K562 (cell line): ENCODE measurements at regions not wholly inside any gene's neighbourhood (a gene's known extent, or its start where the extent isn't known, plus 50 kb on each side); places are given as distances from the start of the nearest gene placed in this dataset.

Experiments used
- ATAC-seq: fragments of 200-7000 bp; cut with Tn5 transposase; 3 replicates; pipeline ENCODE4 v1.9.1; 2020; ENCODE audit warnings: moderate library complexity
- BruUV-seq: library from RNA; stranded (reverse); fragments of 400-500 nt; replicated peaks from 2 replicates; lab custom pipeline; 2021; lab: Mats Ljungman, UMichigan
- CTCF ChIA-PET: fragments of 300-600 bp; formaldehyde crosslinking; extraction: SDS; loops from one replicate; lab custom pipeline; 2021; ENCODE audit warnings: low intra/inter-chr PET ratio; lab: Yijun Ruan, JAX
- POLR2A ChIA-PET: fragments of 300-600, 350-650 bp; sonication (Branson Sonifier 250); formaldehyde crosslinking; extraction: SDS; loops from one replicate; lab custom pipeline; 2021; ENCODE audit warnings: antibody characterized with exemption, inconsistent platforms; lab: Yijun Ruan, JAX
- DNase-seq, 4 experiments: peaks; one replicate each; pipeline versions ENCODE4 v3.0.0 to v3.0.0-alpha.2; 2011 to 2018; ENCODE audit warnings: low spot score in 3 of 4, mixed read lengths in 3 of 4; ENCODE audit errors: extremely low read depth in 1 of 4
- FAIRE-seq: peaks from 2 replicates; lab custom pipeline; 2011; peaks lifted over from hg19 to GRCh38; lab: Jason Lieb, UNC
- H2AFZ ChIP-seq: 2 replicates; pipeline ENCODE4 v1.6.0; 2011; ENCODE audit warnings: low read depth, low read length, control low read depth, inconsistent platforms
- H3K27ac ChIP-seq: fragments of 200-600 bp; 3 replicates; pipeline ENCODE4 v1.8.0; 2011; ENCODE audit warnings: low read depth, mild to moderate bottlenecking, control low read depth, inconsistent platforms, low read length, moderate library complexity, mixed read lengths; ENCODE audit errors: extremely low read depth
- H3K27me3 ChIP-seq, 2 experiments: fragments of 300-600 bp in 1 of 2; 2 replicates in 1 of 2; 3 replicates in 1 of 2; pipeline versions ENCODE4 v1.6.0 to v1.8.0; 2011; ENCODE audit warnings: inconsistent platforms in 2 of 2, low read length in 2 of 2, mild to moderate bottlenecking in 1 of 2, mixed read lengths in 1 of 2, moderate library complexity in 1 of 2; ENCODE audit not compliant: control insufficient read depth in 2 of 2, insufficient read depth in 2 of 2
- H3K36me3 ChIP-seq: fragments of 300-600 bp; 3 replicates; pipeline ENCODE4 v1.8.0; 2011; ENCODE audit warnings: mild to moderate bottlenecking, low read length, inconsistent platforms; ENCODE audit not compliant: control insufficient read depth, insufficient read depth
- H3K4me1 ChIP-seq, 2 experiments: fragments of 200-600 bp in 1 of 2; replicated peaks in 1 of 2; 2 replicates in 1 of 2; 3 replicates in 1 of 2; pipeline versions ENCODE4 v1.5.1 to v1.8.0; 2011; ENCODE audit warnings: inconsistent platforms in 2 of 2, low read length in 2 of 2, mild to moderate bottlenecking in 1 of 2, mixed read lengths in 1 of 2, moderate library complexity in 1 of 2; ENCODE audit not compliant: control insufficient read depth in 2 of 2, insufficient read depth in 2 of 2
- H3K4me2 ChIP-seq: 2 replicates; pipeline ENCODE4 v1.6.1; 2011; ENCODE audit warnings: low read length, control low read depth, inconsistent platforms, mixed read lengths; ENCODE audit not compliant: insufficient read depth
- H3K4me3 ChIP-seq: fragments of 200-600 bp; sonication (generic), shearing (Covaris generic); 2 replicates; pipeline ENCODE4 v1.5.1; 2016; ENCODE audit warnings: control low read depth, inconsistent platforms
- H3K79me2 ChIP-seq: fragments of 200-600 bp; 3 replicates; pipeline ENCODE4 v1.8.0; 2011; ENCODE audit warnings: low read length, inconsistent platforms; ENCODE audit not compliant: control insufficient read depth, insufficient read depth
- H3K9ac ChIP-seq, 2 experiments: 2 replicates each; pipeline versions ENCODE4 v1.6.0 to v1.6.1; 2011; ENCODE audit warnings: low read depth in 2 of 2, low read length in 2 of 2, control low read depth in 1 of 2, inconsistent platforms in 1 of 2, mild to moderate bottlenecking in 1 of 2, mixed read lengths in 1 of 2; ENCODE audit not compliant: insufficient read depth in 1 of 2
- H3K9me1 ChIP-seq: one replicate; pipeline ENCODE4 v1.6.0; 2011; ENCODE audit warnings: inconsistent platforms, mild to moderate bottlenecking, low read length, moderate library complexity; ENCODE audit not compliant: control insufficient read depth, insufficient read depth
- H3K9me3 ChIP-seq: replicated peaks from 2 replicates; pipeline ENCODE4 v1.5.1; 2011; ENCODE audit warnings: low read depth, low read length, inconsistent platforms; ENCODE audit not compliant: control insufficient read depth, insufficient read depth
- H4K20me1 ChIP-seq: replicated peaks from 2 replicates; pipeline ENCODE4 v1.6.1; 2011; ENCODE audit warnings: low read length, inconsistent platforms, mixed read lengths; ENCODE audit not compliant: control insufficient read depth, insufficient read depth
- ARHGAP35 ChIP-seq: fragments of 450-650 bp; IDR thresholded peaks from 2 replicates; pipeline ENCODE4 v1.6.1; 2018; ENCODE audit not compliant: partially characterized antibody
- CTCF ChIP-seq, 3 experiments: IDR thresholded peaks in 2 of 3; conservative IDR thresholded peaks in 1 of 3; 2 replicates each; pipeline ENCODE4 v1.5.1; 2011 to 2012; ENCODE audit warnings: low read length in 3 of 3, mild to moderate bottlenecking in 3 of 3, control low read depth in 2 of 3, improper control_type of control experiment in 1 of 3, inconsistent platforms in 1 of 3, low read depth in 1 of 3, mixed read lengths in 1 of 3, moderate library complexity in 1 of 3; ENCODE audit not compliant: insufficient read depth in 2 of 3
- MTA2 ChIP-seq: fragments of 450-650 bp; IDR thresholded peaks from 2 replicates; pipeline ENCODE4 v1.6.1; 2016; ENCODE audit warnings: low read depth
- MYC ChIP-seq, 2 experiments: fragments of 250-450 bp in 1 of 2; sonication (Bioruptor Pico) in 1 of 2; IDR thresholded peaks; 2 replicates each; pipeline versions ENCODE4 v1.5.1 to v1.6.1; 2012 to 2021; ENCODE audit warnings: low read depth in 2 of 2, borderline replicate concordance in 1 of 2, improper control_type of control experiment in 1 of 2, low read length in 1 of 2, mild to moderate bottlenecking in 1 of 2, moderate library complexity in 1 of 2
- NR4A1 ChIP-seq, 2 experiments: fragments of 250-450 bp in 1 of 2; fragments of 450-650 bp in 1 of 2; sonication (Bioruptor Pico) in 1 of 2; IDR thresholded peaks; 2 replicates each; pipeline versions ENCODE4 v1.4.0 to v1.6.1; 2016 to 2020; ENCODE audit warnings: mild to moderate bottlenecking in 2 of 2, missing compliant biosample characterization in 1 of 2, missing genetic modification characterization in 1 of 2, moderate library complexity in 1 of 2
- RAD21 ChIP-seq, 2 experiments: fragments of 250-450 bp in 1 of 2; fragments of 450-650 bp in 1 of 2; sonication (Bioruptor Pico) in 1 of 2; formaldehyde crosslinking in 1 of 2; IDR thresholded peaks in 1 of 2; conservative IDR thresholded peaks in 1 of 2; 2 replicates each; pipeline versions ENCODE4 v1.4.0 to v1.8.0; 2020 to 2022; ENCODE audit warnings: mild to moderate bottlenecking in 2 of 2, moderate library complexity in 1 of 2
- ZBTB2 ChIP-seq: fragments of 450-650 bp; IDR thresholded peaks from 2 replicates; pipeline ENCODE4 v1.6.1; 2016; ENCODE audit warnings: antibody characterized with exemption
- ZNF316 ChIP-seq: fragments of 450-650 bp; IDR thresholded peaks from 2 replicates; pipeline ENCODE4 v1.6.1; 2016
- ZNF707 ChIP-seq: fragments of 250-450 bp; sonication (Bioruptor Pico); conservative IDR thresholded peaks from 2 replicates; pipeline ENCODE4 v1.8.0; 2022; ENCODE audit warnings: inconsistent platforms, mild to moderate bottlenecking, moderate library complexity
- WGBS: fragments of 100-300 bp; shearing (Covaris generic); methylation state at CpG from one replicate; pipeline ENCODE4 v1.1.6; 2016; ENCODE audit warnings: low coverage, mixed read lengths; ENCODE audit not compliant: insufficient coverage; ENCODE audit errors: missing lambda C conversion rate; 5-methylcytosine and 5-hydroxymethylcytosine counted together
- in situ Hi-C: fragments of 300-500 bp; cut with MboI; formaldehyde crosslinking; loops from 4 replicates; pipeline ENCODE4 v1.15.0; 2018; ENCODE audit warnings: inconsistent platforms, mixed read lengths
- intact Hi-C: fragments of 100-400 bp; cut with micrococcal nuclease; formaldehyde crosslinking; loops from 2 replicates; pipeline ENCODE4 v1.14.2; 2022

GRCh38 chr1:115507901-115508300 is 133.9 kb upstream of the VANGL1 start (continued):
- TF ChIP-seq ZBTB2 (no peak), MTA2 (no peak), MYC (IDR thresholded peaks at IDR 0.05; ENCODE audit: low read depth, low read length) (no peak), MYC (CRISPR knock-in tag; IDR thresholded peaks at IDR 0.05; ENCODE audit: borderline replicate concordance, low read depth) (no peak), NR4A1 (CRISPR knock-in tag; IDR thresholded peaks at IDR 0.05) (no peak), NR4A1 (tag; IDR thresholded peaks at IDR 0.05) (no peak)

- WGBS: 1% methylated on average over 10 of the region's 10 CpGs
- ATAC-seq: peak; percentile 79
- POLR2A ChIA-PET: no interaction called here
These were observed 134.7 kb upstream of the VANGL1 start for GRCh38 chr1:115506924-115507589.

More at GRCh38 chr1:115506924-115507589, 134.7 kb upstream of the VANGL1 start:
- H3K27me3 ChIP-seq: 0 out of 5 replicates have a peak, but pooled peaks cover 0 to 3% of the 10 kb centered on the region in 2 experiments
- TF ChIP-seq CTCF (IDR thresholded peaks at IDR 0.05 in 2 of 3, conservative IDR thresholded peaks at IDR 0.05 in 1 of 3; ENCODE audit: insufficient read depth in 2 of 3, low read depth in 1 of 3, low read length in 3 of 3) (peak in 2 of 3 experiments; percentile 45 to 48; a peak in 4 of 6 replicates), ARHGAP35 (no peak), ZNF316 (0 out of 2 replicates have a peak, but pooled peaks have one; percentile 6), ZNF707 (CRISPR knock-in tag) (no peak), RAD21 (CRISPR knock-in tag; conservative IDR thresholded peaks at IDR 0.05 in 1 of 2, IDR thresholded peaks at IDR 0.05 in 1 of 2) (peak in 1 of 2 experiments; percentile 42; a peak in 1 of 4 replicates)
- FAIRE-seq (peak; percentile 73), DNase-seq (peak in 2 of 4 experiments; percentile 15 to 23)
- no peak overlapping the region for H3K4me2 ChIP-seq
- H3K4me1 ChIP-seq: no peaks in the 10 kb centered on the region
- intact Hi-C loops: no loop called here
- no TSS peak for BruUV-seq
- H3K4me3 ChIP-seq: no peak overlapping the region
- in situ Hi-C loops: no loop called here
- no peaks in the 10 kb centered on the region for H3K9me1 ChIP-seq
- no peak overlapping the region for H2AFZ ChIP-seq
- CTCF ChIA-PET: no interaction called here
- no peak overlapping the region for H3K27ac ChIP-seq
- H3K36me3 ChIP-seq: no peaks in the 10 kb centered on the region
- no peaks in the 10 kb centered on the region for H3K9me3 ChIP-seq
- H3K9ac ChIP-seq: no peak overlapping the region; a peak in 1 of 4 replicates
- no peaks in the 10 kb centered on the region for H4K20me1 ChIP-seq
- H3K79me2 ChIP-seq: no peaks in the 10 kb centered on the region
